Neuronal stem cell (in vitro differentiated cells): ENCODE measurements at regions not wholly inside any gene's neighbourhood (a gene's known extent, or its start where the extent isn't known, plus 50 kb on each side); places are given as distances from the start of the nearest gene placed in this dataset.

ENCODE experiments used
- DNase-seq: peaks from one replicate; pipeline ENCODE4 v3.0.0-alpha.2; 2013; ENCODE audit warnings: low spot score
- H2AFZ ChIP-seq: one replicate; pipeline ENCODE4 v1.6.1; 2013; ENCODE audit warnings: mild to moderate bottlenecking, low read length, inconsistent platforms
- H2AK5ac ChIP-seq: 2 replicates; pipeline ENCODE4 v1.6.1; 2013; ENCODE audit warnings: low read depth, mild to moderate bottlenecking, inconsistent platforms, low read length, moderate library complexity, mixed read lengths
- H2BK120ac ChIP-seq: 2 replicates; pipeline ENCODE4 v1.6.1; 2013; ENCODE audit warnings: low read depth, mild to moderate bottlenecking, inconsistent platforms, low read length, moderate library complexity, mixed read lengths
- H2BK12ac ChIP-seq: one replicate; pipeline ENCODE4 v1.6.1; 2013; ENCODE audit warnings: low read length, inconsistent platforms
- H2BK15ac ChIP-seq: 2 replicates; pipeline ENCODE4 v1.6.1; 2013; ENCODE audit warnings: mild to moderate bottlenecking, low read length, inconsistent platforms, mixed read lengths
- H2BK5ac ChIP-seq: one replicate; pipeline ENCODE4 v1.6.1; 2013; ENCODE audit warnings: inconsistent platforms, mild to moderate bottlenecking, low read length, moderate library complexity
- H3K14ac ChIP-seq: one replicate; pipeline ENCODE4 v1.6.1; 2013; ENCODE audit warnings: low read length, inconsistent platforms
- H3K18ac ChIP-seq: 2 replicates; pipeline ENCODE4 v1.6.1; 2013; ENCODE audit warnings: low read length, inconsistent platforms
- H3K23ac ChIP-seq: 2 replicates; pipeline ENCODE4 v1.6.1; 2013; ENCODE audit warnings: low read depth, mild to moderate bottlenecking, mixed read lengths, low read length, inconsistent platforms; ENCODE audit not compliant: poor library complexity
- H3K27ac ChIP-seq: replicated peaks from 3 replicates; pipeline ENCODE4 v1.5.1; 2013; ENCODE audit warnings: low read length, inconsistent platforms
- H3K27me3 ChIP-seq, 3 experiments: 2 replicates each; pipeline ENCODE4 v1.6.1; 2013; ENCODE audit warnings: low read length in 3 of 3, mild to moderate bottlenecking in 2 of 3, inconsistent platforms in 1 of 3, low read depth in 1 of 3, mixed read lengths in 1 of 3, moderate library complexity in 1 of 3; ENCODE audit not compliant: control insufficient read depth in 3 of 3, insufficient read depth in 3 of 3
- H3K36me3 ChIP-seq, 2 donors: replicated peaks in 1 of 2; 2 replicates each; pipeline ENCODE4 v1.6.1; 2013; ENCODE audit warnings: low read length in 2 of 2; ENCODE audit not compliant: control insufficient read depth in 2 of 2, insufficient read depth in 2 of 2
- H3K4ac ChIP-seq: 2 replicates; pipeline ENCODE4 v1.6.1; 2013; ENCODE audit warnings: inconsistent platforms, mild to moderate bottlenecking, low read length, moderate library complexity
- H3K4me1 ChIP-seq, 2 donors: 1 replicate in 1 of 2; 2 replicates in 1 of 2; pipeline ENCODE4 v1.6.1; 2013; ENCODE audit warnings: low read length in 2 of 2, low read depth in 1 of 2; ENCODE audit not compliant: control insufficient read depth in 2 of 2, insufficient read depth in 1 of 2
- H3K4me2 ChIP-seq: one replicate; pipeline ENCODE4 v1.6.1; 2013; ENCODE audit warnings: mild to moderate bottlenecking, low read length, inconsistent platforms; ENCODE audit not compliant: insufficient read depth, poor library complexity, severe bottlenecking
- H3K4me3 ChIP-seq, 2 donors: 2 replicates each; pipeline ENCODE4 v1.5.1; 2013; ENCODE audit warnings: low read length in 2 of 2, mild to moderate bottlenecking in 2 of 2, inconsistent platforms in 1 of 2, moderate library complexity in 1 of 2
- H3K79me1 ChIP-seq: one replicate; pipeline ENCODE4 v1.6.1; 2013; ENCODE audit warnings: low read depth, mild to moderate bottlenecking, inconsistent platforms, low read length, moderate library complexity
- H3K9ac ChIP-seq: one replicate; pipeline ENCODE4 v1.6.1; 2013; ENCODE audit warnings: mild to moderate bottlenecking, low read depth, low read length, inconsistent platforms; ENCODE audit not compliant: poor library complexity
- H3K9me3 ChIP-seq, 2 donors: replicated peaks in 1 of 2; 2 replicates each; pipeline versions ENCODE3 to v1.6.1; 2013; ENCODE audit warnings: low read length in 2 of 2, mild to moderate bottlenecking in 2 of 2, inconsistent platforms in 1 of 2, low read depth in 1 of 2, mixed read lengths in 1 of 2, moderate library complexity in 1 of 2; ENCODE audit not compliant: control insufficient read depth in 2 of 2, insufficient read depth in 1 of 2
- H4K8ac ChIP-seq: one replicate; pipeline ENCODE4 v1.6.1; 2013; ENCODE audit warnings: low read depth, mild to moderate bottlenecking, inconsistent platforms, low read length, moderate library complexity
- H4K91ac ChIP-seq: one replicate; pipeline ENCODE4 v1.6.1; 2013; ENCODE audit warnings: low read length, low read depth, mild to moderate bottlenecking, inconsistent platforms; ENCODE audit not compliant: poor library complexity
- WGBS, 2 donors: extraction: QIAGEN DNeasy Blood & Tissue Kit; methylation state at CpG; one replicate each; pipeline ENCODE4 v1.1.7; 2013; ENCODE audit warnings: missing lambda C conversion rate in 2 of 2, mixed read lengths in 1 of 2; ENCODE audit not compliant: insufficient read length in 2 of 2, insufficient replicate concordance in 1 of 2; ENCODE audit errors: extremely low coverage in 2 of 2; 5-methylcytosine and 5-hydroxymethylcytosine counted together

- H3K79me1 ChIP-seq, result no peaks in the 10 kb centered on the region
- H3K4ac ChIP-seq, result no peak overlapping the region
- H4K8ac ChIP-seq, result no peak overlapping the region
- H2AK5ac ChIP-seq, result no peak overlapping the region
- no CpG with 5 or more reads among the region's 3 CpGs for WGBS, 2 donors
- H3K9ac ChIP-seq, result no peak overlapping the region
- H4K91ac ChIP-seq, result no peak overlapping the region
- H2BK12ac ChIP-seq, result no peak overlapping the region
- DNase-seq, result no peak
- H3K27ac ChIP-seq, result no peak overlapping the region
- H3K23ac ChIP-seq, result no peak overlapping the region
- H3K14ac ChIP-seq, result no peak overlapping the region
- no peak overlapping the region for H2BK5ac ChIP-seq
- no peaks in the 10 kb centered on the region for H3K9me3 ChIP-seq
- no peak overlapping the region for H3K18ac ChIP-seq
- H2AFZ ChIP-seq, result no peak overlapping the region
- no peak overlapping the region for H2BK15ac ChIP-seq
- H3K36me3 ChIP-seq, result no peaks in the 10 kb centered on the region
- H2BK120ac ChIP-seq, result no peak overlapping the region
- H3K4me3 ChIP-seq, result no peak overlapping the region
- H3K27me3 ChIP-seq, result no peaks in the 10 kb centered on the region
- no peaks in the 10 kb centered on the region for H3K4me1 ChIP-seq
- H3K4me2 ChIP-seq, result no peak overlapping the region
Observed at GRCh38 chr4:158333820-158334219, 123.5 kb downstream of the TMEM144 start.

DNA sequence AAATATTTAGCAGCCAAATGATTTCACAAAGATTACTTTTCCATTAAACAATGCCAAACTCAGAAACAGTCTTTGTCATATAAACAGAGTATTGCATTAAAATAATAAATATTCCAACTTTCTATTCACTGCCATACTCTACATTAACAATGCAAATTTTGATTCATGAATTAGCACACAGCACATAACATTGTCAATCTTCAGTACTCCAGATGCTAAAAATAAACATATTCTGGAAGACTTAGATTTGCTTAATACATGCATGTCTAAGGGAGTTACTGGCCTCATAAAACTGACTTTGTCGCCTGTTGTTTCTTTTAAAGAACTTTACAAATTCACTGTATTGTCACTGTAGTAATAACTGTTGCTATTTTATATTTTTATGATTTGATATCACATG, 131.6 kb downstream of the TMEM144 start:
- no peak overlapping the region for H2AK5ac ChIP-seq
- H3K9me3 ChIP-seq, result no peaks in the 10 kb centered on the region
- H3K36me3 ChIP-seq, result no peaks in the 10 kb centered on the region
- no peaks in the 10 kb centered on the region for H3K27me3 ChIP-seq
- no peak overlapping the region for H3K4ac ChIP-seq
- H3K18ac ChIP-seq, result no peak overlapping the region
- no peaks in the 10 kb centered on the region for H3K4me1 ChIP-seq
- no peak overlapping the region for H2BK5ac ChIP-seq
- H2BK15ac ChIP-seq, result no peak overlapping the region
- H4K91ac ChIP-seq, result no peak overlapping the region
- H2AFZ ChIP-seq, result no peak overlapping the region
- H3K14ac ChIP-seq, result no peak overlapping the region
- H3K23ac ChIP-seq, result no peak overlapping the region
- H3K27ac ChIP-seq, result no peak overlapping the region
- no peak overlapping the region for H4K8ac ChIP-seq
- H2BK12ac ChIP-seq, result no peak overlapping the region
- no peak overlapping the region for H3K9ac ChIP-seq
- H3K4me3 ChIP-seq, result no peak overlapping the region
- no peak overlapping the region for H2BK120ac ChIP-seq
- no peaks in the 10 kb centered on the region for H3K79me1 ChIP-seq
- WGBS, 2 donors, result no CpG with 5 or more reads among the region's 1 CpG
- no peak for DNase-seq
- H3K4me2 ChIP-seq, result no peak overlapping the region

DNA sequence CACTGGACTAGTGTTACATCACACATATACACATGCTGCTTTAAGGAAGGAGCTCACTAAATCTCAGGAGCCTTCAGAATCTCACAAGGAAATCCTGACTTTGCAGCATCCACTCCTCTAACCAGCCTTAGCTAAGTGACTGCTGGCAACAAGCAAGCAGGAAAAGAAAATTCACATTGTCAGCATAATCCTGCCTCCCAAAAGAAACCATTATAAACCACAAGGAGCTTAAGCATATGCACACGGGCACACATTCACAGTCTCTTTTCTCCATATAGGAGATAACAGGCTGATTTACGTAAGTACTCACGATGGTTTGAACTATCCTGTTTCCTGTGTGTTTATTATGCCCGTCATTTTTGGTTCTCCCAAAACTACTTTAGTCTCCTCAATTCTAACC, 136.3 kb downstream of the TMEM144 start:
- DNase-seq, result no peak
- no CpG with 5 or more reads among the region's 4 CpGs for WGBS, 2 donors
- Histone ChIP-seq H2AFZ (no peak overlapping the region), H2BK15ac (no peak overlapping the region), H3K9ac (no peak overlapping the region), H3K27ac (no peak overlapping the region), H3K4me3 (no peak overlapping the region), H3K4ac (no peak overlapping the region), H3K9me3 (no peaks in the 10 kb centered on the region), H3K4me2 (no peak overlapping the region), H2BK5ac (no peak overlapping the region), H3K23ac (no peak overlapping the region), H2BK120ac (no peak overlapping the region), H3K79me1 (no peaks in the 10 kb centered on the region), H2AK5ac (no peak overlapping the region), H3K27me3 (no peaks in the 10 kb centered on the region), H3K14ac (no peak overlapping the region), H3K36me3 (no peaks in the 10 kb centered on the region), H3K18ac (no peak overlapping the region), H3K4me1 (no peaks in the 10 kb centered on the region), H4K91ac (no peak overlapping the region), H4K8ac (no peak overlapping the region), H2BK12ac (no peak overlapping the region)

DNA sequence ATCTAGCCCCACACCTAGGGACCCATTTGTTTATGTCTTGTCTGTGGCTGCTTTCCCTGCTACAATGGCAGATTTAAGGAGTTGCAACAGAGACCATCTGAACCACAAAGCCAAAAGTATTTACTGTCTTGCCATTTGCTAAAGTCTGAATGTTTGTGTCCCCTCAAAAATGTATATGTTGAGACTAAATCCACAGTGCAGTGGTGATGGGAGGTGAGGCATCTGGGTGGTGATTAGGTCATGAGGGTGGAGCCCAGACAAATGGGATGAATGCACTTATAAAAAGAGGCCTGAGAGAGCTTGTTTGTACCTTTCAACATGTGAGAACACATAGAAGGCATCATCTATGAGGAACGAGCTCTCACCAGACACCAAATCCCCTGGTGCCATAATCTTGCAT, 137.3 kb downstream of the TMEM144 start:
- no peak for DNase-seq
- H3K27me3 ChIP-seq, result no peaks in the 10 kb centered on the region
- H4K91ac ChIP-seq, result no peak overlapping the region
- H3K4me2 ChIP-seq, result no peak overlapping the region
- H3K14ac ChIP-seq, result no peak overlapping the region
- no peak overlapping the region for H3K23ac ChIP-seq
- no peaks in the 10 kb centered on the region for H3K4me1 ChIP-seq
- no peaks in the 10 kb centered on the region for H3K9me3 ChIP-seq
- no peak overlapping the region for H2AK5ac ChIP-seq
- H2AFZ ChIP-seq, result no peak overlapping the region
- H3K4ac ChIP-seq, result no peak overlapping the region
- H3K18ac ChIP-seq, result no peak overlapping the region
- no peak overlapping the region for H2BK15ac ChIP-seq
- no peaks in the 10 kb centered on the region for H3K36me3 ChIP-seq
- no peak overlapping the region for H4K8ac ChIP-seq
- H3K79me1 ChIP-seq, result no peaks in the 10 kb centered on the region
- no CpG with 5 or more reads among the region's 1 CpG for WGBS, 2 donors
- H2BK5ac ChIP-seq, result no peak overlapping the region
- H3K27ac ChIP-seq, result no peak overlapping the region
- H3K4me3 ChIP-seq, result no peak overlapping the region
- H2BK120ac ChIP-seq, result no peak overlapping the region
- H3K9ac ChIP-seq, result no peak overlapping the region
- H2BK12ac ChIP-seq, result no peak overlapping the region
